C4-2B (cell line): ENCODE measurements at regions not wholly inside any gene's neighbourhood (a gene's known extent, or its start where the extent isn't known, plus 50 kb on each side); places are given as distances from the start of the nearest gene placed in this dataset.

Experiments used
- H3K27ac ChIP-seq: fragments of 450-650 bp; 2 replicates; pipeline ENCODE4 v1.5.1; 2017
- ZFX ChIP-seq: fragments of 450-650 bp; IDR thresholded peaks from 2 replicates; pipeline ENCODE4 v1.6.1; 2017
- TF ChIP-seq, protein P1 (sequence below): fragments of 450-650 bp; conservative IDR thresholded peaks from 2 replicates; pipeline ENCODE4 v1.5.1; 2017; ENCODE audit warnings: mild to moderate bottlenecking

DNA sequence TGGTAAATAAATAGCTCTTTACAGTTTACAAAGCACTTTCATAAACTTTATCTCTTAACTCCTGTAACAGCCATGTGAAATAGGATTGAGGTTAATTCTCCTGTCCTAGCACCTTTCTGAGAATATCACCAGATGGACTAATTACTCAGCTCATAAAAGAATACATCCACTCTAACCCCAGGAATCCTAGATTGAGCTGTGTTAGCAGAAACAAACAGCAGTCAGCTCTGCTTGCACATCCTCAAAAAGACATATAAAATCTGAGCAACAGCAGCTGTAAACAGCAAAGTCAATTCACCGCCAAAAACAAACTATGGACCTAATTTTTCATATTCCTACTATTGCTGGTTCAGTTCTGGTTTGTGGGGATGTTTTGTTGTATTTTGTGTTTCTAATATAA lies 182.8 kb downstream of the QDPR start:
- no peak overlapping the region for H3K27ac ChIP-seq
- TF ChIP-seq, protein P1, sequence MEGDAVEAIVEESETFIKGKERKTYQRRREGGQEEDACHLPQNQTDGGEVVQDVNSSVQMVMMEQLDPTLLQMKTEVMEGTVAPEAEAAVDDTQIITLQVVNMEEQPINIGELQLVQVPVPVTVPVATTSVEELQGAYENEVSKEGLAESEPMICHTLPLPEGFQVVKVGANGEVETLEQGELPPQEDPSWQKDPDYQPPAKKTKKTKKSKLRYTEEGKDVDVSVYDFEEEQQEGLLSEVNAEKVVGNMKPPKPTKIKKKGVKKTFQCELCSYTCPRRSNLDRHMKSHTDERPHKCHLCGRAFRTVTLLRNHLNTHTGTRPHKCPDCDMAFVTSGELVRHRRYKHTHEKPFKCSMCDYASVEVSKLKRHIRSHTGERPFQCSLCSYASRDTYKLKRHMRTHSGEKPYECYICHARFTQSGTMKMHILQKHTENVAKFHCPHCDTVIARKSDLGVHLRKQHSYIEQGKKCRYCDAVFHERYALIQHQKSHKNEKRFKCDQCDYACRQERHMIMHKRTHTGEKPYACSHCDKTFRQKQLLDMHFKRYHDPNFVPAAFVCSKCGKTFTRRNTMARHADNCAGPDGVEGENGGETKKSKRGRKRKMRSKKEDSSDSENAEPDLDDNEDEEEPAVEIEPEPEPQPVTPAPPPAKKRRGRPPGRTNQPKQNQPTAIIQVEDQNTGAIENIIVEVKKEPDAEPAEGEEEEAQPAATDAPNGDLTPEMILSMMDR = no peak
- no peak for TF ChIP-seq ZFX

DNA sequence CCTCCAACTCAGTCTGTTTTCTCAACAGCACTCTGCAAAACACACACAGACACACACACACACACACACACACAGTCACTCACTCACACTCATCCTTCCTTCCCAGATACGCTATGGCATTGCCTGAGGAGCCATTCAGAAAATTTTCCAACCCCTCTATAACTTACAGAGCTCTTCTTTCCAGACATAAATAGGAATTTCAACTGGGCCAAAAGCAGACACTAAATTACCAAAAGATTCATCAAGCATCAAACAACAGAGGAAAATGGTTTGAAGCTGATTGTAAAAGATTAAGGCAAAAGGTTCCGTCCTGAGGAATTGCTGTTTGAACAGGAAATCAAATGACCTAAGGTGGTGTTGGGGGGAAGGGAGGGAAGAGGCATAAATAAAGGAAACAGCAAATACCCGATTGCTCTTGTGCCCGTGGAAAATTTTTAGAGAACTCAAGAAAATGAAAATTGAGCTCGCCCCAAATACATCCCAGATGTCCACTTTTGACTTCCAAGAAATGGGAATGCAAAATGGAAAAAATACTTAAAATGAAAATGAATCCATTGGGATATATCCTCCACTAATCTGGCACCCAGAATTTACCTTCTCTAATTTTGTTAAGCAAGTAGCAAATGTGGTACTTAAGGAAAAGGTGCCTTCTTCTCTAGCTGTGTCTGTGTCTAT lies 183.6 kb downstream of the QDPR start:
- no peak for TF ChIP-seq ZFX
- TF ChIP-seq, protein P1 = no peak
- H3K27ac ChIP-seq = no peak overlapping the region

DNA sequence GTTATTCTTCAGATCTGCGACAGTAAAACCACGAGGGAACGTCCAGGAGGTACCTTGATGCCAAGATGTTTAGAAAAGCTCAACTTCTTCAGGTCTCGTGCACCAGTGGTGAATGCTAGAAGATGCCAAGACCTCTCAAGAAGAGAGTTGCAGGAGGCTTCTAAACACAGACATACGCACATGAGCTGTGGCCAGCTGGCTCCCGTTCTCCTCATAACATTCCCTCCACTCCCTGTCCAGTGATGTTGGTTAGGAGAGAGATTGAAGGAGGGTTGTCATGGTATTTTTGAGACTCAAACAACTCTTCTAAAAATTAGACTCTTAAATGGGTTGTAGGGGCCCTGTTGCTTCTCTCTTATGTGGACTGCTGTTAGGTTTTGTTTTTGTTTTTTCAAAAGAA lies 184.3 kb downstream of the QDPR start:
- TF ChIP-seq, protein P1 = no peak
- TF ChIP-seq ZFX = no peak
- H3K27ac ChIP-seq = no peak overlapping the region

DNA sequence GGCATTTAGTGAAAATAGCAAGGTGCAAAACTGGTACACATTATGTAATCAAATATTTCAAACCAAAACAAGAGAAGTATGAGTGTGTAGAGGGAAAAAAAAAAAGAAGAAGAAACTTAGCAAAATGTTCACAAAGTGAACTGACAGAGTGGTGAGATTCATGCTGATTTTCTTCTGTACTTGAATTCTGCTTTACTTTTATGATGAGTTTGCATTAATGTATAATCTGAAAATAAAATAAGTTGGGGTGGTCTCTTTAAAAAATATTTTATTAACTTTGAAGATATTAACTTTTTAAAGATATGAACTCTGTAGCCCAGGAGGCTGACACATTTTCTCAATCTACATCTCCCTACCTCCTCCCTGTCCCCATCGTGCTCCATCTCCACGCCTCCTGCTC lies 185.1 kb downstream of the QDPR start:
- no peak overlapping the region for H3K27ac ChIP-seq

DNA sequence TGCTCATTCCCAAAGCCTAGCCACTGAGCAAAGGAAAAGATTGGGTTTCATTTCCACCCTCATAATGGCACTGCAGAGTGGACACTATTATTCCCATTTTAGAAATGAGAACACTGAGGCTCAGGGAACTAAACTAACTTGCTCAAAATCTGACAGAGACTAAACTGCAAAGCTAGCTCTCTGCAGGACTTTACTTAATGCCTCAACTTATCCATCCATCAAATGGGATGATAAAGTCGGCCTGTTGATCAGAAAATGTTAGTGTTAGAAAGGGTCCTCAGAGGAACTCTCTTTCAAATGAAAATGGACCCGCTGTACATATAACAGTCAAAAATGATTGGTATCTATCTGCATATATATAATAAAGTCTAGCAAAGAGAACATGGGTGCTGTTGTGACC lies 186.8 kb downstream of the QDPR start:
- no peak overlapping the region for H3K27ac ChIP-seq
- TF ChIP-seq ZFX = no peak

More for the DNA sequence above, 185.1 kb downstream of the QDPR start:
- TF ChIP-seq ZFX = no peak
- TF ChIP-seq, protein P1 = no peak

DNA sequence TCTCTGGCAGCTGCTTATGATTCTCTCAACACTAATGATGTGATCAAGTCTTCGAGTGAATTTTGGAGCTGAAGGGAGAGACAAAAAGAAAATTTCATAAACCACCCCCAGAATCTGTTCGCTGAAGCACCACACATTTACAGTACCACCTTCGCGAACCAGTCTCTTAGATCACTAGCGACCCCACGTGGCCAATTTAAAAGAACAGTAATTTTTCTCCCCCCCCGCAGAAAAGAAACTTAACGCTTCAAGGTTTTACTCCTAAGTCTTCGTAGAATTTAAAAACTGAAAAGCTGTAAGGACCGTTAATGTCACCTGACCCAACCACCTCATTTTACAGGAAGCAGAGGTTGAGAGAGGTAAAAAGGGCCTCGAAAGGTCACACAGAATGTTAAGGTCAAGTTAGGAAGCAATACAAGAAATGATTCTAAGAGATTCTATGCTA lies 187.5 kb downstream of the QDPR start:
- TF ChIP-seq ZFX = no peak
- TF ChIP-seq, protein P1 = peak; percentile 81
- H3K27ac ChIP-seq = no peak overlapping the region

DNA sequence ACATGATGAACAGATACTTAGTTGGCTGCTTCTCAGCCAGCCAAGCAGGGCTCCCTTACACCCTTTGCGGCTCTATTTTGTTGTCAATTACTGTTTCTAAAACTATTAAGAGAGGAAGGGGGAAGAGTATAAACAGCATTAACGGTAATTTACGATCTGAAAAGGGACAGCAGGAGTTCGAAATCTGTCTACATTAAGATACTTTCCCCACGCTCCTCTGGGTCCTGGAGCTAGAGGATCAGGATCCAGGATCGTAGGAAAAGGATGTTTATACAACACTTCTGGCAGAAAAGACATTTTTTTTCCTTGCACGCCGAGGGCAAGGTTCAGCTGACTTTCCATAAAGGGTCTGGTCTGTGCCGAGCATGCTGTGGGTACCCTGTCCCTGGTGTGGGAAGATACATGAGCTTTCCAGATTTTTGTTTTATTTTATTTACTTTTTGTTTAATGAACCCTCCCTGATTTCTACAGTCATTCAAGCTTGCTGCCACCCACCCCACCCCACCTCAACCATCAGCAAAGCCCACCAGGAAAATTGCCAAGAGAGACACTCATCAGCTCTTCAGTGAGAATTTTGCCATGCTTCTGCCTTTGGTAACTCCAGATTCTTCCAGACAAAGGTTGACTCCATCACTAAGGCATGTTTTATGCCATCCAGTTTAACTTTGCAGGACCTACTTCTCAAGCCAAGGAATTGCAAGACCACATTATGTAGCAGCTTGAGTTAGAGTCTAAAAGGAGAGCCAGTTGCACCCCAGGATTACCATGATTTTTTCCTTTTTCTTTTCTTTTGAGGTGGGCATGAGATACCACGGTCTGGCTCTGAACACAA lies 188.1 kb downstream of the QDPR start:
- no peak for TF ChIP-seq ZFX
- TF ChIP-seq, protein P1 = no peak
- no peak overlapping the region for H3K27ac ChIP-seq
